CD8-positive, alpha-beta memory T cell (primary cell): ENCODE measurements at regions not wholly inside any gene's neighbourhood (a gene's known extent, or its start where the extent isn't known, plus 50 kb on each side); places are given as distances from the start of the nearest gene placed in this dataset.
"Not testable (repeated sequence)": the region's sequence is repeated elsewhere in the genome, so short reads cannot be mapped to it uniquely, and the experiment has no call there.

Source experiments
- CTCF ChIA-PET: fragments of 350-600 bp; sonication (Branson Sonifier 250); formaldehyde crosslinking; loops from one replicate; lab custom pipeline; 2021; ENCODE audit warnings: antibody characterized with exemption; lab: Charles Lee
- POLR2A ChIA-PET: fragments of 350-600 bp; sonication (Branson Sonifier 250); formaldehyde crosslinking; loops from one replicate; lab custom pipeline; 2021; ENCODE audit warnings: antibody characterized with exemption; lab: Charles Lee
- DNase-seq, 5 donors: peaks; one replicate each; pipeline versions ENCODE4 v3.0.0 to v3.0.0-alpha.2; 2020 to 2022; ENCODE audit warnings: mixed read lengths in 1 of 5
- H3K27ac ChIP-seq: one replicate; pipeline ENCODE4 v1.7.0; 2013; ENCODE audit warnings: low read depth, mild to moderate bottlenecking, low read length, moderate library complexity
- H3K27me3 ChIP-seq: 2 replicates; pipeline ENCODE4 v1.7.0; 2013; ENCODE audit warnings: low read length, mild to moderate bottlenecking; ENCODE audit not compliant: insufficient read depth, poor library complexity, severe bottlenecking
- H3K36me3 ChIP-seq: 2 replicates; pipeline ENCODE4 v1.7.0; 2013; ENCODE audit warnings: mild to moderate bottlenecking, low read length, moderate library complexity; ENCODE audit not compliant: insufficient read depth
- H3K4me1 ChIP-seq: 2 replicates; pipeline ENCODE4 v1.7.0; 2013; ENCODE audit warnings: mild to moderate bottlenecking, low read length, moderate library complexity; ENCODE audit not compliant: insufficient read depth
- H3K4me3 ChIP-seq: 2 replicates; pipeline ENCODE4 v1.7.0; 2013; ENCODE audit warnings: mild to moderate bottlenecking, low read length
- H3K9me3 ChIP-seq: 2 replicates; pipeline ENCODE4 v1.7.0; 2013; ENCODE audit warnings: mild to moderate bottlenecking, low read length
- H3K27ac Mint-ChIP-seq, 8 donors: one replicate each; pipeline ENCODE4 v1.8.0; 2020 to 2021; ENCODE audit warnings: mixed read lengths in 8 of 8, mild to moderate bottlenecking in 6 of 8, inconsistent platforms in 3 of 8, moderate library complexity in 3 of 8
- H3K27me3 Mint-ChIP-seq, 2 donors: one replicate each; pipeline ENCODE4 v1.8.0; 2020 to 2021; ENCODE audit warnings: mixed read lengths in 2 of 2, mild to moderate bottlenecking in 1 of 2, moderate library complexity in 1 of 2
- H3K36me3 Mint-ChIP-seq, 3 donors: one replicate each; pipeline ENCODE4 v1.8.0; 2020 to 2021; ENCODE audit warnings: mixed read lengths in 3 of 3, inconsistent platforms in 1 of 3, mild to moderate bottlenecking in 1 of 3
- H3K4me1 Mint-ChIP-seq, 3 donors: one replicate each; pipeline ENCODE4 v1.8.0; 2020 to 2021; ENCODE audit warnings: mixed read lengths in 3 of 3, inconsistent platforms in 1 of 3, mild to moderate bottlenecking in 1 of 3
- H3K4me3 Mint-ChIP-seq, 7 donors: one replicate each; pipeline ENCODE4 v1.8.0; 2020 to 2021; ENCODE audit warnings: mixed read lengths in 7 of 7, mild to moderate bottlenecking in 6 of 7, moderate library complexity in 4 of 7, inconsistent platforms in 2 of 7
- H3K9me3 Mint-ChIP-seq, 5 donors: one replicate each; pipeline ENCODE4 v1.8.0; 2020 to 2022; ENCODE audit warnings: mixed read lengths in 5 of 5, mild to moderate bottlenecking in 3 of 5, moderate library complexity in 2 of 5, inconsistent platforms in 1 of 5

GRCh38 chr11:22546746-22547145 lies 78.9 kb downstream of the FANCF start:
- Mint-ChIP-seq H3K27ac (no peak overlapping the region), H3K4me1 (no peaks in the 10 kb centered on the region), H3K36me3 (no peaks in the 10 kb centered on the region), H3K4me3 (no peak overlapping the region), H3K27me3 (peaks cover 1 to 11% of the 10 kb centered on the region in 2 donors), H3K9me3 (no peaks in the 10 kb centered on the region)
- POLR2A ChIA-PET, result no interaction called here
- Histone ChIP-seq H3K36me3 (no peaks in the 10 kb centered on the region), H3K27me3 (no peaks in the 10 kb centered on the region), H3K4me1 (no peaks in the 10 kb centered on the region), H3K27ac (no peak overlapping the region), H3K9me3 (no peaks in the 10 kb centered on the region), H3K4me3 (no peak overlapping the region)
- CTCF ChIA-PET, result no interaction called here
- no peak for DNase-seq

GRCh38 chr11:22543261-22543660 lies 82.4 kb downstream of the FANCF start:
- Mint-ChIP-seq H3K9me3 (no peaks in the 10 kb centered on the region), H3K4me3 (no peak overlapping the region), H3K27ac (no peak overlapping the region), H3K4me1 (no peaks in the 10 kb centered on the region), H3K36me3 (no peaks in the 10 kb centered on the region), H3K27me3 (peaks cover 2 to 14% of the 10 kb centered on the region in 2 donors)
- Histone ChIP-seq H3K4me3 (no peak overlapping the region), H3K27ac (no peak overlapping the region), H3K36me3 (no peaks in the 10 kb centered on the region), H3K4me1 (no peaks in the 10 kb centered on the region), H3K27me3 (no peaks in the 10 kb centered on the region), H3K9me3 (no peaks in the 10 kb centered on the region)
- ChIA-PET POLR2A (no interaction called here), CTCF (no interaction called here)
- no peak for DNase-seq

GRCh38 chr11:22539821-22540256 lies 85.8 kb downstream of the FANCF start:
- CTCF ChIA-PET, result no interaction called here
- POLR2A ChIA-PET, result no interaction called here
- no peaks in the 10 kb centered on the region for H3K4me1 ChIP-seq
- H3K36me3 ChIP-seq, result no peaks in the 10 kb centered on the region
- no peaks in the 10 kb centered on the region for H3K9me3 ChIP-seq
- H3K27me3 Mint-ChIP-seq, result peaks cover 3 to 19% of the 10 kb centered on the region in 2 donors
- no peaks in the 10 kb centered on the region for H3K27me3 ChIP-seq
- DNase-seq, result no peak
- no peak overlapping the region for H3K4me3 ChIP-seq
- H3K4me1 Mint-ChIP-seq, result no peaks in the 10 kb centered on the region
- H3K9me3 Mint-ChIP-seq, result no peaks in the 10 kb centered on the region
- H3K36me3 Mint-ChIP-seq, result no peaks in the 10 kb centered on the region
- no peak overlapping the region for H3K27ac Mint-ChIP-seq
- no peak overlapping the region for H3K27ac ChIP-seq
- H3K4me3 Mint-ChIP-seq, result no peak overlapping the region

- no peak overlapping the region for H3K27ac Mint-ChIP-seq
- H3K36me3 ChIP-seq, result no peaks in the 10 kb centered on the region
- no peaks in the 10 kb centered on the region for H3K4me1 ChIP-seq
- H3K9me3 ChIP-seq, result no peaks in the 10 kb centered on the region
- no peak overlapping the region for H3K4me3 Mint-ChIP-seq
- DNase-seq, result no peak
- H3K4me1 Mint-ChIP-seq, result no peaks in the 10 kb centered on the region
- no peak overlapping the region for H3K4me3 ChIP-seq
- ChIA-PET POLR2A (no interaction called here), CTCF (no interaction called here)
- no peak overlapping the region for H3K27ac ChIP-seq
- peaks cover 3 to 11% of the 10 kb centered on the region in 2 donors for H3K27me3 Mint-ChIP-seq
- no peaks in the 10 kb centered on the region for H3K27me3 ChIP-seq
- no peaks in the 10 kb centered on the region for H3K36me3 Mint-ChIP-seq
- no peaks in the 10 kb centered on the region for H3K9me3 Mint-ChIP-seq
Observed at GRCh38 chr11:22536071-22536470, 89.6 kb downstream of the FANCF start.

- H3K27me3 Mint-ChIP-seq, H3K4me1 Mint-ChIP-seq, CTCF ChIA-PET, H3K27me3 ChIP-seq, H3K9me3 Mint-ChIP-seq, H3K36me3 Mint-ChIP-seq, H3K27ac Mint-ChIP-seq, H3K4me1 ChIP-seq, H3K27ac ChIP-seq, DNase-seq, POLR2A ChIA-PET, H3K9me3 ChIP-seq, H3K36me3 ChIP-seq, H3K4me3 Mint-ChIP-seq, H3K4me3 ChIP-seq: not testable (repeated sequence)
Observed at GRCh38 chr11:22528612-22529429, 96.8 kb downstream of the FANCF start.

- no peaks in the 10 kb centered on the region for H3K9me3 ChIP-seq
- ChIA-PET CTCF (no interaction called here), POLR2A (no interaction called here)
- DNase-seq, result no peak
- Mint-ChIP-seq H3K27ac (no peak overlapping the region), H3K9me3 (peaks cover 0 to 1% (median 0%) of the 10 kb centered on the region in 5 donors), H3K27me3 (no peaks in the 10 kb centered on the region), H3K4me3 (no peak overlapping the region), H3K4me1 (no peaks in the 10 kb centered on the region), H3K36me3 (no peaks in the 10 kb centered on the region)
- H3K36me3 ChIP-seq, result no peaks in the 10 kb centered on the region
- no peak overlapping the region for H3K4me3 ChIP-seq
- no peak overlapping the region for H3K27ac ChIP-seq
- no peaks in the 10 kb centered on the region for H3K4me1 ChIP-seq
- no peaks in the 10 kb centered on the region for H3K27me3 ChIP-seq
Observed at GRCh38 chr11:22522225-22522624, 103.4 kb downstream of the FANCF start.

GRCh38 chr11:22521226-22521625 lies 104.4 kb downstream of the FANCF start:
- H3K4me1 ChIP-seq, result no peaks in the 10 kb centered on the region
- ChIA-PET POLR2A (no interaction called here), CTCF (no interaction called here)
- no peaks in the 10 kb centered on the region for H3K9me3 ChIP-seq
- no peaks in the 10 kb centered on the region for H3K27me3 Mint-ChIP-seq
- H3K27me3 ChIP-seq, result no peaks in the 10 kb centered on the region
- no peak overlapping the region for H3K4me3 ChIP-seq
- H3K27ac Mint-ChIP-seq, result no peak overlapping the region
- H3K36me3 ChIP-seq, result no peaks in the 10 kb centered on the region
- H3K4me1 Mint-ChIP-seq, result no peaks in the 10 kb centered on the region
- no peak for DNase-seq
- H3K27ac ChIP-seq, result no peak overlapping the region
- no peak overlapping the region for H3K4me3 Mint-ChIP-seq
- H3K9me3 Mint-ChIP-seq, result peaks cover 0 to 1% (median 0%) of the 10 kb centered on the region in 5 donors
- H3K36me3 Mint-ChIP-seq, result no peaks in the 10 kb centered on the region

GRCh38 chr11:22520521-22520920 lies 105.1 kb downstream of the FANCF start:
- no peaks in the 10 kb centered on the region for H3K4me1 ChIP-seq
- Mint-ChIP-seq H3K27me3 (peaks cover 0 to 3% of the 10 kb centered on the region in 2 donors), H3K4me3 (no peak overlapping the region), H3K9me3 (peaks cover 0 to 1% (median 0%) of the 10 kb centered on the region in 5 donors), H3K27ac (no peak overlapping the region), H3K36me3 (no peaks in the 10 kb centered on the region), H3K4me1 (no peaks in the 10 kb centered on the region)
- no peak overlapping the region for H3K4me3 ChIP-seq
- H3K36me3 ChIP-seq, result no peaks in the 10 kb centered on the region
- no peaks in the 10 kb centered on the region for H3K9me3 ChIP-seq
- H3K27ac ChIP-seq, result no peak overlapping the region
- no peak for DNase-seq
- no peaks in the 10 kb centered on the region for H3K27me3 ChIP-seq
- POLR2A ChIA-PET, result no interaction called here
- CTCF ChIA-PET, result no interaction called here
